ENCODE measurements at regions not wholly inside any gene's neighbourhood (a gene's known extent, or its start where the extent isn't known, plus 50 kb on each side); places are given as distances from the start of the nearest gene placed in this dataset.
A peak's percentile ranks its signal among the peaks of the same experiment; 100 is the strongest.

DNA sequence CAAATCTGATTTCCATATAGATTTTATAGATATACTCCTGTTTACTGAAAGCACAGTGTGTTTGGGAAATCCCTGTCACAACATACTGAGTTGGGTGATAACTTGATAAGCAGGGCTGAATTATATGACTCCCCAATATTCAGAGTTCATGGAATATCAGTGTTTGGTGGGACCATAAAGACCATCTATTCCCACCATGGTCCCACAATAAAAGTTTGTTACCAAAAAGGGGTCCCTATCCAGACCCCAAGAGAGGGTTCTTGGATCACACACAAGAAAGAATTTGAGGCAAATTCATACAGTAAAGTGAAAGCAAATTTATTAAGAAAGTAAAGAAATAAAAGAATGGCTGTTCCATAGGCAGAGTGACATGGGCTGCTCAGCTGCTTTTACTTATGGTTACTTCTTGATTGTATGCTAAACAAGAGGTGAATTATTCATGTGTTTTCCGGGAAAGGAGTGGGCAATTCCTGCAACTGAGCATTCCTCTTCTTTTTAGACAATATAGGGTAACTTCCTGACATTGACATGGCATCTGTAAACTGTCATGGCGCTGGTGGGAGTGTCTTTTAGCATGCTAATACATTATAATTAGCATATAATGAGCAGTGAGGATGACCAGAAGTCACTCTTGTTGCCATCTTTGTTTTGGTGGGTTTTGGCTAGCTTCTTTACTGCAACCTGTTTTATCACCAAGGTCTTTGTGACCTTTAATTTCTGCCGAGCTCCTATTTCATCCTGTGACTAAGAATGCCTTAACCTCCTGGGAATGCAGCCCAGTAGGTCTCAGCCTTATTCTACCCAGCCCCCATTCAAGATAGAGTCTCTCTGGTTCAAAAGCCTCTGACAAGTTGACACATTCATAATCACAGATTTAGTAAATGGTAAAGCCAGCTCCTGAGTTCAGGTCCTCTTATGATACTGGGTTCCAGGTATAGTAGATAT lies 240.6 kb upstream of the PDGFD start:
- DNase-seq: no peak

DNA sequence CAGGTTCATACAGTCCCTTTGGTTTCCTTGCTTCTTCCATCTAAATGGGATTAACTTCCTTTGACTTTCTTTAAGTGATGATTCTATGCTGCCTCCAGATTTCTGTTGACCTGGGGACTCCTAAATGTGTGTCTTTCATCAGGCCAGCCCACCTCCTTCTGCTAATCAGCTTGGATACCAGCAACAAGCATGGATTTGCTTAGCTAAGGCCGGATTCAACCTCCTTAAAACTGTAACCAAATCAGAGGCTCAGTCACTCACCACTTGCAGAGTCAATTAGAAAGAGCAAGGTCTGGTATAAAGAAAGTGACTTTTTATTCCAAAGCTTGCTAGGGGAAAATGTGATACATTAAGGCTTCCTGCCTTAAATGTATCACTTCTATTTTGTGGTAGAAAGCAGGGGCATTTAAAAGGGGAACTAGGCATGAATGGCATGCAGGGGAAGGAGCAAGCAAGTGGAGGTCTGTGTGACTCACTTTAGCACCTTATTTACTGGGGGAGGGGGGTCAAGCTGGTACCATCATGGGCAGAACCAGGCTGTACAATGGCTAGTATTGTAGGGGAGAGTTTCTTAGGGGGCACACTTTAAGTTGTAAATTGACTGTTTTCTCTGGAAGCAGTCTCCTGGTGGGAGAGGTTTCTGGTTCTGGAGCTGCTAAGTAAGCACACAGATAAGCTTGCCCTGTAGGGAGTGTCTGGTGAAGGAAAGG lies 239.0 kb upstream of the PDGFD start:
- DNase-seq: no peak

DNA sequence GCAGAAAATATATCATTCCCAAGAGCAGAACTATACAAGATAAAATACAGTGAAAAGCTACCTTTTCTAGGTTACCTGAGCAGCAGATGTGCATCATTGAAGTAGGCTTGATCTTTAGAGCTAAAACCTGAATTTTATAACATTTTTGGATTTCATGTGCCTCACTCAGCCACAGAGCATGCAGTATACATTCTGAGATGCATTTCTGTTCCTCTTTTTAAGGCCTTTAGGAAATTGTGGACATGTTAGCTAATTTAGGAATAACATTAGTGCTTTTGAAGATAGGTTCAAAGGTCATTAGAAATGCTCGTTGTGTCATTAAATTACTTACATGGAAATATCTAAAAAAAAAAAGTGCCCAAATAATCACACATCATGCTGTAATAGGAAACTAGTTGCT lies 230.6 kb upstream of the PDGFD start:
- no peak for DNase-seq

DNA sequence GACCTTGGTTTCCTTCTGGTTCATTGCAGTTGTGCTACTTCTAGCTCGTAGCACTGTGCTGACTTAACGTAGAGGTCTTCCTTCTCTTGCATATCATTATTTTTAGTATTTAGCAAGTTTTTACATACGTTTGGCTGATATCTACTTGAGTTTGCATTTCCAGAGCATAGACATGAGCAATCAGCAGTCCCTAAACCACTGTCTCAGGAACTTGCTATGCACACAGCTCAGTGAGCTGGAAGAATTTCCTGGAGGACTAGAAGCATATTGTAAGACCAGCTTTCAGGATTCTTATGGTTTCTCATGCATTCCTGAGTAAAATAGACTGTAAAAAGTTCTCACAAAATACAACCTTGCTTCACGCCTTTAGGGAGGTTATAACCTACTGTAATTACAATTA lies 226.7 kb upstream of the PDGFD start:
- DNase-seq: no peak

DNA sequence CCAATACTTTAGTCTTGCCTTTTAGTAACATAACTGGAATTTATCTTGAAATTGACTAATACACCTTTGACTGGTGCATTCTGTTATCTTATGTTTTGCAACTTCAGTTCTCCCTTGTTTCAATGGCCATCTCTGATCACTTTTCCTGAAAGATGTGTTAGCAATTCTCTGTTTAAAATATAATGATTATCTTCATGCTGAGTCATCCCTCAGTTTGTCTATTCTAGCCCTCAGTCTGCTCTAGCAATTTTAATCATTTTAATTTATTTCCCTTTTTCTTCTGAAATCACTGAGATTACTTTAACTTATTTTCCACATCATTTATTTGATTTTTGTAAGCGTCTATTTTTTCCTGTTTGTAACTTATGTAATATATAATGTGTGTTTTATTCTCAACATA lies 221.9 kb upstream of the PDGFD start:
- no peak for DNase-seq

DNA sequence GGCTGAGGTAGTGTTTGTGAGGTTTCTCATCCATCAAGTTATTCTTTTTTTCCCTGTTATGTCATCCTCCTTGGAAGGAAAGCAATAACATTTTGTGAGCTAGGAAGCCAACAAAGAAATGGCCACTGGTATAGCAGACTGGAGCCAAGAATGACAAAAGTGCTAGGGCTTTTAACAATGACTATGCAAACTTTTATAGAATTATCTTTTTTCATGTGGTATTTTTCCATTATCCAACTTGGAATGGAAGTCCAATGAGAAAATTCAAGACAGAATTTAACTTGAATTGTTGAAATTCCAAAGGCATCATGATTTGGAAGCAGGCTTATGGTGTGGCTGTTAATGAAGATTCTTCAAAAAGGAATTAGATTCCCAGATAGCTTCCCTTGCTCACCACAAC lies 216.4 kb upstream of the PDGFD start:
- no peak for DNase-seq

DNA sequence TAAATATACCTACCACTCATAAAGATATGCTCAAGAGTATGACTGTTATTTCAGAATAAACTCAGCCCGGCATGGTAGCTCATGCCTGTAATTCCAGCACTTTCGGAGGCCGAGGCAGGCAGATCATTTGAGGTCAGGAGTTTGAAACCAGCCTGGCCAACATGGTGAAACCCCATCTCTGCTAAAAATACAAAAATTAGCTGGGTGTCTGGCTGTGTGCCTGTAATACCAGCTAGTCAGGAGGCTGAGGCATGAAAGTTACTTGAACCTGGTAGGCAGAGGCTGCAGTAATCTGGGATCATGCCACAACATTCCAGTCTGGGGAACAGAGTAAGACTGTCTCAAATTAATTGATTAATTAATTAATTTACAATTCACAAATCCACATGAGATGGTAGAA lies 208.2 kb upstream of the PDGFD start:
- no peak for DNase-seq

DNA sequence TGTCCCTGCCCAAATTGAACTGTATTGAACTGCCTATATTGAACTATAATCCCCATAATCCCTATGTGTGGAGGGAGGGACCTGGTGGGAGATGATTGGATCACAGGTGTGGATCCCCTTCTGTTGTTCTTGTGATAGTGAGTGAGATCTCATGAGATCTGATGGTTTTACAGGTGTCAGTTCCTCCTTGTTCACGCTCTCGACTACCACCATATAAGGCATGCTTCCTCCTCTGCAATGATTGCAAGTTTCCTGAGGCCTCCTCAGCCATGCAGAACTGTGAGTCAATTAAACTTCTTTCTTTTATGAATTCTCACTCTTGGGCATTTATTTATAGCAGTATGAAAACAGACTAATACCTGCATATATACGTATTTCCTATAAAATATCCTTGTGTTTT lies 206.5 kb upstream of the PDGFD start:
- no peak for DNase-seq

DNA sequence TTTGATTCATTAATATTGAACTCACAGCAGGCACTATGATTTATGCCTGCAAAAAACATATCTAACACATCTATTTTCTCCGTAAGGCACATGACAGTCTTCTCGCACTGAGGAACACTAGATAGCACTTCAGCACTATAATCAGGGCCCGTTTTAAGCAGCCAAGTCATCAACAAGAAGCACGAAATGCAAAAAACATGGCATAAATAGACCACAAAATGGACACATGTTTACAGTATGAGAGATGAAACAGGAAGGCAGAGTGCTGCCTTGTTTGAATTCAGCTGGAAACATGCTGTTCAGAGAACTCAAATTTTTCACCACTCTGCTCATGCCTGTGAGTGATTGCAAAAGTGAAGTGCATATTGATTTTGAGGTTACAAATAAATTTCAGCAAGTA lies 205.8 kb upstream of the PDGFD start:
- DNase-seq: no peak

DNA sequence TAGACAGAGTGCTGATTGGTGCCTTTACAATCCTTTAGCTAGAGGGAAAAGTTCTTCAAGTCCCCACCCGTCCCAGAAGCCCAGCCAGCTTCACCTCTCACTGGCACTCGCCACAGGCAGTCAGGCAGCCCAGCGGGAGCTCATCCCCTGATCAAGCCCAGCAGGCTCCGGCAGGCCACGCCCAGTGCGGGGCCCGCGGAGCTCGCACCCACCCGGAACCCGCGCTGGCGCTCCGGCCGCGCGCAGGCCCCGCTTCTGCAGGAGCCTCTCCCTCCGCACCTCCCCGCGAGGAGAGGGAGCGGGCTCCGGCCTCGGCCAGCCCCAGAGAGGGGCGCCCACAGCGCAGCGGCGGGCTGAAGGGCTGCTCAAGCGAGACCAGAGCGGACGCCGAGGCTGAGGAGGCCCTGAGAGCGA lies 202.4 kb upstream of the PDGFD start:
- DNase-seq: no peak

DNA sequence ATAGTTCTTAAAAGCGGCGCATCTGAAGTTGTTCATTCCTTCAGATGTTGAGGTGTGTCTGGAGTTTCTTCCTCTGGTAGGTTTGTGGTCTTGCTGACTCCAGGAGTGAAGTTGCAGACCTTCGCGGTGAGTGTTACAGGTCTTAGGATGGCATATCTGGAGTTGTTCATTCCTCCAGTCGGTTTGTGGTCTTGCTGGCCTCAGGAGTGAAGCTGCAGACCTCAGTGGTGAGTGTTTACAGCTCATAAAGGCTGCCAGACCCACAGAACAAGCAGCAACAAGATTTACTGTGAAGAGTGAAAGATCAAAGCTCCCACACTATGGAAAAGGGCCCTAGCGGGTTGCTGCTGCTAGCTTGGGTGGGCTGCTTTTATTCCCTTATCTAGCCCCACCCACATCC lies 201.7 kb upstream of the PDGFD start:
- DNase-seq: no peak

DNA sequence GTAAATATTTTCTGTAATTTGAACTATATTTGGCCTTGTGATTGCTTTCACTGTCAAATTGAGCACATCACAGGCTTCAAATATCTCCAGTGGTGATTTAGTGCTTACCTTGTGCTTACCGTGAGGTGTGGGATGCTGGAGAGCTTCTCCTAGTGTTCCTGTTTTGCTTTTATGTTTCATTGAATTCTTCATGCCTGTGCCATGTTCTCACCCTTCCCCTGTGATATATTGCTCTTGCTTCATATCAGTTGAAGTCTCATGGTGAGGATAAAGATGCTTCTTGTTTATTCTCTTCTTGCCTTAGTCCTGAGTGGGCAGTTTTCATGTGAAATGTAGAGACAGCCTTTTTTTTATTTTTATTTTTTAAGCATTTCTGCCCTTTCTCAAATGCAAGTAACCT lies 198.0 kb upstream of the PDGFD start:
- no peak for DNase-seq

DNA sequence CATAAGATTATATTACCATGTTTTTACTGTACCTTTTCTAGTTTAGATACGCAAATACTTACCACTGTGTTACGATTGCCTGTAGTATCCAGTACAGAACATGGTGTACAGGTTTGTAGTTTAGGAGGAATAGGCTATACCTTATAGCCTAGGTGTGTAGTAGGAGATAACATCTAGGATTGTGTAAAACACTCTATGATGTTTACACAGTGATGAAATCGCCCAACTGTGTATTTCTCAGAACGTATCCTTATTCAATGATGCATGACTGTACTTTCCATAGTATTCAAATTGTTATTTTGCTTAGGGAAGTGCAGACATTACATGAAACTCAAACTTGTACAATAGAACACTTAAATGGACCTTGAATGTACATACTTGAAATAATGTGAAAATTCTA lies 188.1 kb upstream of the PDGFD start:
- DNase-seq: peak; percentile 91 to 97

DNA sequence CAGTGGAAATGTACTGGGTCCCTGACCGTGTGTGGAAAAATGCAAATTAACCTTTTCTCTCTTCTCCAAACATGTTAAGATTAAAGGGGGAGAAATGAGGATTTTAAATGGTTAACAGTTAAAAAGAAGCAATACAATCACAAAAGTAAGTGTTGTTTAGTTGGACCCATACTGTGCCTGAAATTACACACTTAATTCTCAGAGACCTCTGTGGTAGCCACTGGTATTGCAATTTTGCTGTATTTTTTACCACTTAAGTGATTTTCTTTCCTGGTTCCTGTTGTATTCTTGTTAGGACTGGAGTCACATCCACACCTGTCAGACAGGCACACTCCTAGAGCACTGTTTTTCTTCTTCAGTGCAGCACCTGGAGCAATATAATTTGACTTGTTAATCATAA lies 179.6 kb upstream of the PDGFD start:
- DNase-seq: peak in 1 of 2 experiments; percentile 53

DNA sequence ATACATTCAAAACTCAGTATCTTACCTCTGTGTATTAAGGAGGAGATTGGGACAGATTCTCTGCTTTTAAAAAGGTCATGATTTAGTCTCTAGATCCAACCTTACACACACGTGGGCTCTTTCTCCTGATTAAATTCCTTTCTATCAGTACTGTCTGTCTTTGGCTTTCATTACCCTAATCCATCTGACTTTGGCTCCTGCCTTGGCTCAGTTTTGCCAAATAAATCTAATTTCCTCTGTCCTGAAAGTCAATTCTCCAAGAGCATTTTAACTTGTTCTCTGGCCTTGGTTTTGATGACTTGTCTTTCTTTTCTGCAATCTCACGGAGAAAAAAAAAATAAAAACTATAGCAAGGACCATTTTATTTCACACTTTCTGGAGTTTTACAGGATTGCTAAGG lies 176.6 kb upstream of the PDGFD start:
- no peak for DNase-seq

DNA sequence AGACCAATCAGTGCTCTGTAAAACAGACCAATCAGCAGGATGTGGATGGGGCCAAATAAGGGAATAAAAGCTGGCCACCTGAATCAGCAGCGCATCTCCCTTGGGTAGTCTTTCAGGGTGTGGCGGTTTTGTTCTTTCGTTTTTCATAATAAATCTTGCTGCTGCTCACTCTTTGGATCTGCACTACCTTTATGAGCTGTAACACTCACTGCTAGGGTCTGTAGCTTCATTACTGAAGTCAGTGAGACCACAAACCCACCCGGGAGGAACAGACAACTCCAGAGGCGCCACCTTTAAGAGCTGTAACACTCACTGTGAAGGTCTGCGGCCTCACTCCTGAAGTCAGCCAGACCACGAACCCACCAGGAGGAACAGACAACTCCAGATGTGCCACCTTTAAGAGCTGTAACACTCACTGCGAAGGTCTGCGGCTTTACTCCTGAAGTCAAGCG lies 175.5 kb upstream of the PDGFD start:
- no peak for DNase-seq

DNA sequence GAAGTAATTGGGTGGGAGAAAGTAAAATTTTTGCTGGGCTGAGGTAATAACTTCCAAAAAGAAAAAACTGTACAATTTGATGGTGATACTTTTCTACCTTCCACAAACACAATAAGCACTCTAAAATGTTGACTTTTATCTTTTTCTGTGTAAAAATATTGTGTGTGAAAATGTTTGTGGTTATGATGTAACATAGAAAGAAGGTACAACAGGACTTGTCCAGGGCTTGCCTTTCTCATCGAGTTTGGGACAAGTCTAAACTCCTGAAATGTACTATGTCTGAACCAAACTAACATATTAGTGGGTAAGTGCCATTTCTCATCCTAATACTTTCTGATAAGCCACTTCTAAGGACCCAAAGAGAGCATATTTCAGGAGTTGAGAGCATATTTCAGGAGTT lies 174.2 kb upstream of the PDGFD start:
- DNase-seq: no peak

DNA sequence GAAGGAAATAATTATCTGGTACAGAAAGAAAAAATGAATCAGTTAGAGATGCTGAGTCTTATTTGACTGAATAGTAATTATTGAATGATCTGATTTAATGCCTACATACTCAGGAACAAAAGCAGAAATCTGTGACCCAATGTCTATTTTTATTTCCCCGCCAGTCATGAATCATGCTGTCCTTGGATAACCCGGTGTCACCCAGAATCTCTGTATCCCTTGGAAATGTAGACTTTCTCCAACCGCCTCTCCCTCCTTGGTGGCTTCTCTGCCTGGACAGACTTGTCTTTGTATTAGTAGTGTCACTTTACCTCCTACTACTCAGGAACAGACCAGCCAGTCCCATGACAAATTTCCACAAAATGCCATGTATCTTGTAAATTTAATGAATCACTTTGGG lies 173.3 kb upstream of the PDGFD start:
- no peak for DNase-seq

DNA sequence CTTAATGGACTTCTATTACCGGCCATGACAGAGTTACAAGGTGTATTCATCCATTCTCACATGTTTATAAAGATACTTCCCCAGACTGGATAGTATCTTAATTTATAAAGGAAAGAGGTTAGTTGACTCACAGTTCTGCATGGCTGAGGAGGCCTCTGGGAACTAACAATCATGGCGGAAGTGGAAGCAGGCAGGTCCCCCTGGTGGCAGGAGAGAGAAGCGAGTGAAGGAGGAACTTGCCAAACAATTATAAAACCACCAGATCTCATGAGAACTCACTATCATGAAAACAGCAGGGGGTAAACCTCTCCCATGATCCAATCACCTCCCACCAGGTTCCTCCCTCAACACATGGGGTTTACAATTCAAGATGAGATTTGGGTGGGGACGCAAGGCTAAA lies 170.0 kb upstream of the PDGFD start:
- peak in 1 of 2 experiments; percentile 50 for DNase-seq

DNA sequence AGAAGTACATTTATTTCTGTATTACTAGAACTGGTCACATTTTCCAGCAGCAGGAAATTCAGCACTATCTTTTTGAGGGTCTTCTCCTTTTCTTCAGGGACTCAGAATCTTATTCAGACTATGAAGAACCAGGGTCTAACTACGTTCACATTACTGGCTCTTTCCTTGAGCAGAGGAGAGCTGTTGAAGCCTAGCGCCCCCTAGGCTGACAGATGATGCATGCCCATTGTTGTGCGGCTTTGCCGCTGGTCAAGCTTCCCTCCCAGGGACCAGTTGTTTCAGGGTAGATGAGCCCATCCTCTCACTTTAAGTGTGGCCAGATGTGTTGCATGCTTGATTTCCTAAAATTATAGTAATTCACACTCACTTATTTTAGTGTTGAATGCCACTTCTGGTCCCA lies 168.2 kb upstream of the PDGFD start:
- DNase-seq: peak; percentile 9 to 51

DNA sequence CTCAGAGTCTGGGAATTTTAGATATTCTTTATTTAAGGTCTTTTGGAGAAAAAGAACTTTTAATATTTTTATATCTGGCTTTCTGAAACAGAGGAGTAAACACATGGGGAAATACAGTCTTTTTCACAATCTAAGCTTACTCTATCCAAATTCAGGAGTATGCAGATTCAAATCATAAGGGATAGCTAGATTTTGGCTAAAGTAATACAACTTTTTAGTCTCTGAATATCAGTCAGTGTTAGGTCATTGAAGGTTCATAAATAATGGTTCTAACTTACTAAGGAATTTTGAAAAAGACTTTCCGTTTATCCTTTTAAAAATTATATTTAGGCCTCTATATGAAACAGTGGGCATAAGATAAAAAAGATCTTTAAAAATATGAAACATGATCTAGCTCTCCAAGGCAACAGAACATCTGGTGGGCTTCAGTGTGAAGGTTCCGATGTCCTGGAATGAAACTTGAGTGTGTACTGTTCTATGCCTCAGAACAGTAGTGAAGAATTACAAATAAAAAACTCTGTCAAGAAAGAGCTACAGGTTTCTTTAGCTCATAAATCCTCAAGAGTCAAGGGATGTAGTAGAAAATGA lies 165.2 kb upstream of the PDGFD start:
- no peak for DNase-seq

DNA sequence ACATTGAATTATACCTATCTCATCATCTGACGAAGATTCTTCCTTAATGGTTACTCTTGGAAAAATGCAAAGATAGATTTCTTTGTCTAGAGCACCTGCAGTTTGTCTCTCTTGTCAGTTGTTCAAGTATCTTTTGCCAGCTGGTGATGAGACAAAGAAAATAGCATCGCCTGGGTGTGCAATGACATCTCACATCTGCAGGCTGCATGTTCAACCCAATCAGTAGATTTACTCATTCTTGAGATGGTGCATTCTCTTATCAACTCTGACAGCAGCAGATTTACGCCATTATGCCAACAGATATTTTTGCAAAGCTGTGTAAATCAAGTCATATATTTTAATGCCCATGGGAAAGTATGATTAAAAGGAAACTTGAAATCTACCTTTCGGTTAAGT lies 164.6 kb upstream of the PDGFD start:
- no peak for DNase-seq

DNA sequence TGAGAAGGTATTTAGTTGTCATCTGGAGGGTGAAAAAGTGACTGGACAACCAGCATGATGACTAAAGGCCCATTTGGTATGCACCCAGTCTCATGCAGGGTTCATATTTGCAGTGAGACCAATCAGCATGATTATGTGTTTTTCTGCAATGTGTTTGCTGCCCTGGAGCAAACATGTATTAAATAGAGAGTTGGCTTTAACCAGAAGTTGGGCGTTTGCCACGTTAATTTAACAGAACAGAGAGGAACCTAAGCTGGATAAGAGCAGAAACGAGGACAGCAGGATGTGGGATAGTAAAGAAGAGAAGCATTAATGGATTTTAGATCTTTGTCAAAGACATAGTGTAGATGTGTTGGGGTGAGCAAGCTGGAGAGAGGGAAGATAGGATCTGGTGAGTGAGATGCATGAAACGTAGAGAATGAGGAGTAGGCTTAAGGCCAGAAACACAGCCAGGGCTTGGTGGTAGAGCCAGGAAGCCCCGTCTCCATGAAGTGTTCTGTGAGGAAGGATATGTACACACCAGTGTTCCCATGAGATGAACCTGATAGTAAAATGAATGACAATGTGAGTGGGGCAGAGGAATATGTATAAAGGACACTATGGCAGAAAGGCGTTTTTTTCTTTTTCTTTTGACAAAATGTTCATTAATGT lies 164.0 kb upstream of the PDGFD start:
- DNase-seq: no peak

Data from NCI-H526 (cell line).